SK-N-SH treated with all-trans-retinoic acid at 6 μM for 48 hours (cell line): ENCODE measurements at regions not wholly inside any gene's neighbourhood (a gene's known extent, or its start where the extent isn't known, plus 50 kb on each side); places are given as distances from the start of the nearest gene placed in this dataset.

Experiments used
- ATAC-seq: fragments of 200-7000 bp; cut with Tn5 transposase; 3 replicates; pipeline ENCODE4 v1.9.1; 2020; ENCODE audit warnings: mild to moderate bottlenecking, moderate library complexity
- ARNTL ChIP-seq: fragments of 450-650 bp; formaldehyde crosslinking; IDR thresholded peaks from 2 replicates; pipeline ENCODE4 v1.5.0; 2020; ENCODE audit warnings: low read depth, mild to moderate bottlenecking, moderate library complexity, borderline replicate concordance
- BACH2 ChIP-seq: fragments of 250-450 bp; sonication (Bioruptor Pico); IDR thresholded peaks from 2 replicates; pipeline ENCODE4 v1.9.0; 2021; ENCODE audit warnings: mild to moderate bottlenecking, borderline replicate concordance
- CSDC2 ChIP-seq: fragments of 250-450 bp; sonication (Bioruptor Pico); IDR thresholded peaks from 2 replicates; pipeline ENCODE4 v1.5.0; 2020; ENCODE audit warnings: mild to moderate bottlenecking, moderate library complexity
- CSRNP3 ChIP-seq: fragments of 250-450 bp; sonication (Bioruptor Pico); IDR thresholded peaks from 2 replicates; pipeline ENCODE4 v1.5.1; 2021; ENCODE audit warnings: mild to moderate bottlenecking, moderate library complexity
- ESRRG ChIP-seq: fragments of 250-450 bp; sonication (Bioruptor Pico); IDR thresholded peaks from 2 replicates; pipeline ENCODE4 v1.6.1; 2021; ENCODE audit warnings: mild to moderate bottlenecking
- GLIS3 ChIP-seq: fragments of 250-450 bp; sonication (Bioruptor Pico); IDR thresholded peaks from 2 replicates; pipeline ENCODE4 v1.5.0; 2020; ENCODE audit warnings: mild to moderate bottlenecking, moderate library complexity
- ISL1 ChIP-seq: fragments of 250-450 bp; sonication (Bioruptor Pico); IDR thresholded peaks from 2 replicates; pipeline ENCODE4 v2.1.2; 2022; ENCODE audit warnings: mild to moderate bottlenecking, moderate library complexity
- OSR1 ChIP-seq: fragments of 250-450 bp; sonication (Bioruptor Pico); IDR thresholded peaks from 2 replicates; pipeline ENCODE4 v1.8.0; 2022; ENCODE audit warnings: moderate library complexity, mild to moderate bottlenecking, inconsistent platforms
- POU6F1 ChIP-seq: fragments of 250-450 bp; sonication (Bioruptor Pico); IDR thresholded peaks from 2 replicates; pipeline ENCODE4 v1.8.0; 2021; ENCODE audit warnings: low read depth, mild to moderate bottlenecking, moderate library complexity, borderline replicate concordance
- RARB ChIP-seq: fragments of 250-450 bp; sonication (Bioruptor Pico); IDR thresholded peaks from 2 replicates; pipeline ENCODE4 v1.8.0; 2021; ENCODE audit warnings: mild to moderate bottlenecking, moderate library complexity
- SNAI2 ChIP-seq: fragments of 250-450 bp; sonication (Bioruptor Pico); IDR thresholded peaks from 2 replicates; pipeline ENCODE4 v1.5.0; 2020; ENCODE audit warnings: mild to moderate bottlenecking, moderate library complexity
- TSHZ2 ChIP-seq: fragments of 250-450 bp; sonication (Bioruptor Pico); IDR thresholded peaks from 2 replicates; pipeline ENCODE4 v1.5.0; 2020; ENCODE audit warnings: mild to moderate bottlenecking, moderate library complexity
- ZC3H10 ChIP-seq: fragments of 250-450 bp; sonication (Bioruptor Pico); IDR thresholded peaks from 2 replicates; pipeline ENCODE4 v1.5.1; 2021; ENCODE audit warnings: mild to moderate bottlenecking, moderate library complexity
- ZFP30 ChIP-seq: fragments of 450-650 bp; formaldehyde crosslinking; IDR thresholded peaks from 2 replicates; pipeline ENCODE4 v1.5.0; 2022; ENCODE audit warnings: mild to moderate bottlenecking, moderate library complexity
- ZNF565 ChIP-seq: fragments of 450-650 bp; formaldehyde crosslinking; conservative IDR thresholded peaks from 2 replicates; pipeline ENCODE4 v1.5.0; 2020; ENCODE audit warnings: low read depth, mild to moderate bottlenecking, moderate library complexity
- ZNF70 ChIP-seq: fragments of 450-650 bp; formaldehyde crosslinking; IDR thresholded peaks from 2 replicates; pipeline ENCODE4 v1.5.0; 2020; ENCODE audit warnings: mild to moderate bottlenecking, moderate library complexity
- ZNF8 ChIP-seq: fragments of 450-650 bp; formaldehyde crosslinking; IDR thresholded peaks from 2 replicates; pipeline ENCODE4 v1.5.0; 2020; ENCODE audit warnings: mild to moderate bottlenecking, moderate library complexity
- TF ChIP-seq, protein P1 (sequence below): fragments of 250-450 bp; sonication (Bioruptor Pico); IDR thresholded peaks from 2 replicates; pipeline ENCODE4 v1.5.1; 2020; ENCODE audit warnings: low read depth, mild to moderate bottlenecking, moderate library complexity
- TF ChIP-seq, protein P2 (sequence below): fragments of 250-450 bp; sonication (Bioruptor Pico); IDR thresholded peaks from 2 replicates; pipeline ENCODE4 v1.8.0; 2020; ENCODE audit warnings: mild to moderate bottlenecking, moderate library complexity, borderline replicate concordance

DNA sequence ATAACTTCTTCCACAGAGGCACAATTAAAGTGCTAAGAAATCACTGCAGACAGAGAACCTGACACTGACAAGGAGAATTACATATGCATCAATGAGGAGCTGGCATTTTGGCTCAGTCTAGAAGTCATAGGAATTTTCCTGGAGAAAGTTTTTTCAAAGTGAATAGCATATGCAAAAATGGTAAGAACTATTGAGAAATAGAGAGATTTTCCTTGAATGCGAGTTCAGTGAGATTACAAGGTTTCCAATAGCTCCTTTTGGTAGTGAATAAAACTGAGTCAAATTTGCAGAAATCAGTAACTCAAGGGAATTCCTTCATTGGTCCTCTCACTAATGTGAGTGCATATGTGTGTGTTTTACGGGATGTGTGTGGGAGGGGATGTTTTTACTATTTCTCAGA is 557.5 kb downstream of the PPARGC1A start:
- ATAC-seq: no peak

DNA sequence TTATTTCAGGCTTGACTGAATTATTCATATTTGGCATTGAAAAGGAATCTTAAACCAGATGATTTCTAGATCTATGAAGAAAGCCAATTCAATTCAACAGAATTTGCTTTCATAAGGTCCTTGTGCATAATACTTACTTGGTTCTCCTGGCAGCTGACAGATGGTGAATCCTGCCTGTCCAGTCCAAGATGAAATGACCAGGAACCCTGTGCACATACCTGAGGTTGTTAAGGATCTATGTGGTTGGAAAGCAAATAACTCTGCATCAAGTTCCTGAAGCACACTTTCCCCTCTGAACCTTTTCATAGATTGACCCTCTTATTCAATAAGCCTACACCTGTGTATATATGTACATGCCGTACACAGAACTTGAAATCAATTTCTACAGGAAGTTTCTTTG is 562.7 kb downstream of the PPARGC1A start:
- TF ChIP-seq ESRRG (CRISPR knock-in tag): no peak
- TF ChIP-seq, protein P1, sequence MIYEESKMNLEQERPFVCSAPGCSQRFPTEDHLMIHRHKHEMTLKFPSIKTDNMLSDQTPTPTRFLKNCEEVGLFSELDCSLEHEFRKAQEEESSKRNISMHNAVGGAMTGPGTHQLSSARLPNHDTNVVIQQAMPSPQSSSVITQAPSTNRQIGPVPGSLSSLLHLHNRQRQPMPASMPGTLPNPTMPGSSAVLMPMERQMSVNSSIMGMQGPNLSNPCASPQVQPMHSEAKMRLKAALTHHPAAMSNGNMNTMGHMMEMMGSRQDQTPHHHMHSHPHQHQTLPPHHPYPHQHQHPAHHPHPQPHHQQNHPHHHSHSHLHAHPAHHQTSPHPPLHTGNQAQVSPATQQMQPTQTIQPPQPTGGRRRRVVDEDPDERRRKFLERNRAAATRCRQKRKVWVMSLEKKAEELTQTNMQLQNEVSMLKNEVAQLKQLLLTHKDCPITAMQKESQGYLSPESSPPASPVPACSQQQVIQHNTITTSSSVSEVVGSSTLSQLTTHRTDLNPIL (CRISPR knock-in tag): no peak
- no peak for TF ChIP-seq ZNF565 (CRISPR knock-in tag)
- TF ChIP-seq ZNF70 (CRISPR knock-in tag): no peak
- TF ChIP-seq ZC3H10 (CRISPR knock-in tag): no peak
- TF ChIP-seq POU6F1 (CRISPR knock-in tag): no peak
- ATAC-seq: no peak

More for the DNA sequence above, 557.5 kb downstream of the PPARGC1A start:
- TF ChIP-seq SNAI2 (CRISPR knock-in tag) (no peak), CSDC2 (CRISPR knock-in tag) (no peak), ARNTL (CRISPR knock-in tag) (no peak), RARB (no peak), ISL1 (CRISPR knock-in tag) (no peak), ZNF8 (CRISPR knock-in tag) (no peak), CSRNP3 (no peak), POU6F1 (CRISPR knock-in tag) (no peak), ZNF70 (CRISPR knock-in tag) (no peak), ZFP30 (no peak), OSR1 (CRISPR knock-in tag) (no peak), ESRRG (CRISPR knock-in tag) (no peak), ZC3H10 (CRISPR knock-in tag) (no peak), GLIS3 (CRISPR knock-in tag) (no peak), ZNF565 (CRISPR knock-in tag) (no peak), TSHZ2 (no peak), BACH2 (CRISPR knock-in tag) (no peak)
- TF ChIP-seq, protein P1 (CRISPR knock-in tag): no peak
- TF ChIP-seq, protein P2, sequence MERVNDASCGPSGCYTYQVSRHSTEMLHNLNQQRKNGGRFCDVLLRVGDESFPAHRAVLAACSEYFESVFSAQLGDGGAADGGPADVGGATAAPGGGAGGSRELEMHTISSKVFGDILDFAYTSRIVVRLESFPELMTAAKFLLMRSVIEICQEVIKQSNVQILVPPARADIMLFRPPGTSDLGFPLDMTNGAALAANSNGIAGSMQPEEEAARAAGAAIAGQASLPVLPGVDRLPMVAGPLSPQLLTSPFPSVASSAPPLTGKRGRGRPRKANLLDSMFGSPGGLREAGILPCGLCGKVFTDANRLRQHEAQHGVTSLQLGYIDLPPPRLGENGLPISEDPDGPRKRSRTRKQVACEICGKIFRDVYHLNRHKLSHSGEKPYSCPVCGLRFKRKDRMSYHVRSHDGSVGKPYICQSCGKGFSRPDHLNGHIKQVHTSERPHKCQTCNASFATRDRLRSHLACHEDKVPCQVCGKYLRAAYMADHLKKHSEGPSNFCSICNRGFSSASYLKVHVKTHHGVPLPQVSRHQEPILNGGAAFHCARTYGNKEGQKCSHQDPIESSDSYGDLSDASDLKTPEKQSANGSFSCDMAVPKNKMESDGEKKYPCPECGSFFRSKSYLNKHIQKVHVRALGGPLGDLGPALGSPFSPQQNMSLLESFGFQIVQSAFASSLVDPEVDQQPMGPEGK (CRISPR knock-in tag): no peak
